ENCODE measurements at regions not wholly inside any gene's neighbourhood (a gene's known extent, or its start where the extent isn't known, plus 50 kb on each side); places are given as distances from the start of the nearest gene placed in this dataset.
"Not testable (repeated sequence)": the region's sequence is repeated elsewhere in the genome, so short reads cannot be mapped to it uniquely, and the experiment has no call there.

- intact Hi-C loops (cut with DNase I), result loop anchor here (10.0 kb wide), 1 partner anchor 196 kb away; no protein-coding TSS in a partner anchor
Observed at GRCh38 chr5:36418152-36418979, 116.7 kb upstream of the RANBP3L start.

GRCh38 chr5:36421256-36421655, 119.6 kb upstream of the RANBP3L start:
- intact Hi-C loops (cut with DNase I), result no loop called here
- DNase-seq, result no peak

More at GRCh38 chr5:36418152-36418979, 116.7 kb upstream of the RANBP3L start:
- DNase-seq, result no peak

- intact Hi-C loops (cut with DNase I), result no loop called here
- DNase-seq, result no peak
Observed at GRCh38 chr5:36422952-36423351, 121.2 kb upstream of the RANBP3L start.

GRCh38 chr5:36423578-36424307, 122.0 kb upstream of the RANBP3L start:
- DNase-seq, result no peak
- intact Hi-C loops (cut with DNase I), result no loop called here

- intact Hi-C loops (cut with DNase I); DNase-seq: not testable (repeated sequence)
Observed at GRCh38 chr5:36426070-36426469, 124.4 kb upstream of the RANBP3L start.

- intact Hi-C loops (cut with DNase I), result no loop called here
- DNase-seq, result no peak
Observed at GRCh38 chr5:36435516-36435915, 133.8 kb upstream of the RANBP3L start.

GRCh38 chr5:36436306-36436705, 134.6 kb upstream of the RANBP3L start:
- DNase-seq, result no peak
- intact Hi-C loops (cut with DNase I), result no loop called here

- peak in 1 of 10 donors; percentile 47 for DNase-seq
- intact Hi-C loops (cut with DNase I), result no loop called here
Observed at GRCh38 chr5:36438765-36439561, 137.3 kb upstream of the RANBP3L start.

GRCh38 chr5:36440300-36440699, 138.6 kb upstream of the RANBP3L start:
- intact Hi-C loops (cut with DNase I), result loop anchor here (10.0 kb wide), 1 partner anchor 55 kb away; no protein-coding TSS in a partner anchor
- DNase-seq, result no peak

GRCh38 chr5:36441280-36441679, 139.6 kb upstream of the RANBP3L start:
- intact Hi-C loops (cut with DNase I), result loop anchor here (10.0 kb wide), 1 partner anchor 54 kb away; no protein-coding TSS in a partner anchor

GRCh38 chr5:36442352-36442751, 140.7 kb upstream of the RANBP3L start:
- no peak for DNase-seq
- intact Hi-C loops (cut with DNase I), result loop anchor here (10.0 kb wide), 1 partner anchor 52 kb away; no protein-coding TSS in a partner anchor

More at GRCh38 chr5:36441280-36441679, 139.6 kb upstream of the RANBP3L start:
- no peak for DNase-seq

- no peak for DNase-seq
- intact Hi-C loops (cut with DNase I), result loop anchor here (10.0 kb wide), 1 partner anchor 52 kb away; no protein-coding TSS in a partner anchor
Observed at GRCh38 chr5:36442796-36443195, 141.1 kb upstream of the RANBP3L start.

- intact Hi-C loops (cut with DNase I), result loop anchor here (10.0 kb wide), 1 partner anchor 51 kb away; no protein-coding TSS in a partner anchor
- no peak for DNase-seq
Observed at GRCh38 chr5:36443941-36444340, 142.2 kb upstream of the RANBP3L start.

GRCh38 chr5:36444582-36445418, 143.1 kb upstream of the RANBP3L start:
- intact Hi-C loops (cut with DNase I), result loop anchor here (10.0 kb wide), 1 partner anchor 50 kb away; no protein-coding TSS in a partner anchor
- peak in 4 of 10 donors; percentile 29 to 80 (median 56) for DNase-seq

GRCh38 chr5:36447776-36448175, 146.1 kb upstream of the RANBP3L start:
- no peak for DNase-seq
- intact Hi-C loops (cut with DNase I), result loop anchor here (10.0 kb wide), 1 partner anchor 47 kb away; no protein-coding TSS in a partner anchor

- intact Hi-C loops (cut with DNase I), result no loop called here
- no peak for DNase-seq
Observed at GRCh38 chr5:36450229-36451014, 148.7 kb upstream of the RANBP3L start.

- intact Hi-C loops (cut with DNase I), result no loop called here
- DNase-seq, result no peak
Observed at GRCh38 chr5:36452424-36453006, 150.8 kb upstream of the RANBP3L start.

Data from posterior cingulate gyrus (tissue), 11 donors.